ENCODE measurements at regions not wholly inside any gene's neighbourhood (a gene's known extent, or its start where the extent isn't known, plus 50 kb on each side); places are given as distances from the start of the nearest gene placed in this dataset.
"Not testable (repeated sequence)": the region's sequence is repeated elsewhere in the genome, so short reads cannot be mapped to it uniquely, and the experiment has no call there.

- DNase-seq (ENCODE audit: low spot score) = no peak
Observed at GRCh38 chr11:116343270-116343669, 429.5 kb downstream of the BUD13 start.

- no peak for DNase-seq (ENCODE audit: low spot score)
Observed at GRCh38 chr11:116342148-116342547, 430.6 kb downstream of the BUD13 start.

GRCh38 chr11:116339306-116340098 is 433.3 kb downstream of the BUD13 start:
- DNase-seq (ENCODE audit: low spot score) = no peak

DNA sequence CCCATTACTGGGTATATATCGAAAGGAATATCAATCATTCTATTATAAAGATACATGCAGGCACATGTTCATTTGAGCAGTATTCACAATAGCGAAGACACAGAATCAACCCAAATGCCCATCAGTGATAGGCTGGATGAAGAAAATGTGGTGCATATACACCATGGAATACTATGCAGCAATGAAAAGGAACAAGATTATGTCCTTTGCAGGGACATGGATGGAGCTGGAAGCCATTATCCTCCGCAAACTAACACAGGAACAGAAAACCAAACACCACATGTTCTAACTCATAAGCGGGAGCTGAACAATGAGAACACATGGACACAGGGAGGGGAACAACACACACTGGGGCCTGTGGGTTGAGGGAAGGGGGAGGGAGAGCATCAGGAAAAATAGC is 434.3 kb downstream of the BUD13 start:
- DNase-seq (ENCODE audit: low spot score) = not testable (repeated sequence)

DNA sequence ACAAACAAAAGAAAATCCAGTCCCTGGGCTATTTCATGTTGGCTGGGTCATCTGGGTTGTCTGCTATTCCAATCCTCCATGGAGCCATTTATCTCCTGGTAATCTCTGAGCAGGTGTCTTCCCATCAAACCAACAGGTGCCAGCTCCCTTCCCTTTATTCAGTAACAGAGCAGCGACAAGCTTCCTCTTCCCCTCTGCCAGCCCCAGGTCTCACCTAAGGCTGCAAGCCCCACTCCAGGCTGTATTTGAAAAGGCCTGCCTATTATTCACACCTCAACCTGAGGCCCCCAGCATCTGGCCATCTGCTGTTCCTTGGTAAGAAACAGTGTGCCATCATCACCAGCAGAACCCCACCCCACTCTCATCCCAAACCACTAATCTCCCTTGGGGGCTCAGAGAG is 436.2 kb downstream of the BUD13 start:
- DNase-seq (ENCODE audit: low spot score) = no peak

- no peak for DNase-seq (ENCODE audit: low spot score)
Observed at GRCh38 chr11:116335891-116336290, 436.9 kb downstream of the BUD13 start.

GRCh38 chr11:116335078-116335477 is 437.7 kb downstream of the BUD13 start:
- no peak for DNase-seq (ENCODE audit: low spot score)

GRCh38 chr11:116334596-116334995 is 438.2 kb downstream of the BUD13 start:
- no peak for DNase-seq (ENCODE audit: low spot score)

- DNase-seq (ENCODE audit: low spot score) = no peak
Observed at GRCh38 chr11:116333001-116333535, 439.7 kb downstream of the BUD13 start.

DNA sequence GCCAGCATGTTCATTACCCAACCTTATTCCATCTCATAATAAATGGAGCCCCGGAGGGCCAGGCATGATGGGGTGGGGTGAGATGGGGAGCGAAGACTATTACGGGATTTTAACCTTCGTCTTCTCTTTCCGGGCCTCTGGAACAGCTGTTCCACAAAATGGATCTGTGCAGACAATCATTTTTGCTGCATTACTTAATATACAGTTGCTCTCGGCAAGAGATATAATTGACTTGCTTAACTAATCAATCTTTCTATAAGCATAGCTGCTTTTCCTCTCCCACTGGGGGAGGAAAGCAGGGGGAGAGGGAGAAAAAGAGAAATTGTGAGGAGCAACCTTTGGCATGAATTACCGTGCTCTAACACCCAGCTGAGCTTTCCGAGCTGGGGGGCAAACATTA is 440.4 kb downstream of the BUD13 start:
- no peak for DNase-seq (ENCODE audit: low spot score)

GRCh38 chr11:116331381-116331780 is 441.4 kb downstream of the BUD13 start:
- DNase-seq (ENCODE audit: low spot score) = no peak

DNA sequence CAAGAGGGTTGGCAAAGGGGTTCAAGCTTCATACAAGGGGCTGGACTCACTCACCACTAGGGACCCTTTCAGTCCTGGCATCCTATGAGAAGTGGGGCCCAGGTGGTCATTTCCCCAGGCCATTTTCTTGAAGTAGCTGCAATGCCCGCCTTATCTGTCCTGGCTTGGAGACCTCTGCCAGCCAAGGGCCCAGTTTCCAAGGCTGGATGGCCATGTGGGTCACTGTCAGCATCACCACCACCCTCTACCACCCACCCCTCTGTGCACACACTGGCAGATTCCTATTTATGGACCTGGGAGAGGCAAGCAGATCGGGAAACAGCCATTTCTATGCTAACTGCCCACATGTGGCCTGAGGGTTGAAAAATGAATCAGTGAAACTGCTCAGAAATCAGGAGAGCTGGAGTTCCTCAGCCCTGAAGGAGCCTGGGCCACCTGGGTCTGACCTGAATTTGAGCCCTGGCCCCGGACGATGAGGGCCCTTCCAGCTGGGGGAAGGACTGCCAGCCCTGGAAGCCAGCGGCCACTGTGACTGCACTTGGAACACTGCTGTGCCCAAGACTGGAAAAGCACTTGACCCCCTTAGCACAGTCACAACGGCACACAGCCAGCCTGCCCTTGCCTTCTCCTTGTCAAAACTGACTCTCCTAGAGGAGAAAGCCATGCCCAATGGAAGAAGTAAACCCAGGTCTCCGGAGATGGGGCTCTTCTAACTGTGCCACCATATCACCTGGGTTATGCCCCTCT is 442.2 kb downstream of the BUD13 start:
- DNase-seq (ENCODE audit: low spot score) = no peak

- no peak for DNase-seq (ENCODE audit: low spot score)
Observed at GRCh38 chr11:116329354-116330090, 443.3 kb downstream of the BUD13 start.

GRCh38 chr11:116328851-116329250 is 443.9 kb downstream of the BUD13 start:
- no peak for DNase-seq (ENCODE audit: low spot score)

GRCh38 chr11:116328391-116328790 is 444.4 kb downstream of the BUD13 start:
- DNase-seq (ENCODE audit: low spot score) = no peak

- no peak for DNase-seq (ENCODE audit: low spot score)
Observed at GRCh38 chr11:116326146-116326545, 446.6 kb downstream of the BUD13 start.

- DNase-seq (ENCODE audit: low spot score) = no peak
Observed at GRCh38 chr11:116325247-116325646, 447.5 kb downstream of the BUD13 start.

GRCh38 chr11:116324077-116324476 is 448.7 kb downstream of the BUD13 start:
- not testable (repeated sequence) for DNase-seq (ENCODE audit: low spot score)

DNA sequence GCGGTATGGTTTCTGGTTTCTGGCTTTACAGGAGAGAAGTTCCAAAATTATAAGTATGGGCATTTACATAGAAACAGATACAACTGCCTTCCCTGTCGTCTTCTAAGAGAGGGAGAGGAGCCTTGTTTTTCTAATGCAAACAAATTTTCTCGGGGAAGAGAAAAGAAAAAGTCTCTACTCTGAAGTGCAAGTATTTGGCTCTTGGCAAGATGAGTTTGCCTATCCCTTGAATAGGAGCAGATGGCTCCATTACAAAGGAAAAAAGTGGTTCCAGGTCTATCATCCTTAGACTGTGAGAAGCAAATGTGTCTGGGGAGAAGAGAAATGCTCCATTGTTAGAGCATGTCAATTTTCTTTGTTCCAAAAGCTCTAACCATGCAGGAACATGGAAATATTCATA is 455.6 kb downstream of the BUD13 start:
- no peak for DNase-seq (ENCODE audit: low spot score)

DNA sequence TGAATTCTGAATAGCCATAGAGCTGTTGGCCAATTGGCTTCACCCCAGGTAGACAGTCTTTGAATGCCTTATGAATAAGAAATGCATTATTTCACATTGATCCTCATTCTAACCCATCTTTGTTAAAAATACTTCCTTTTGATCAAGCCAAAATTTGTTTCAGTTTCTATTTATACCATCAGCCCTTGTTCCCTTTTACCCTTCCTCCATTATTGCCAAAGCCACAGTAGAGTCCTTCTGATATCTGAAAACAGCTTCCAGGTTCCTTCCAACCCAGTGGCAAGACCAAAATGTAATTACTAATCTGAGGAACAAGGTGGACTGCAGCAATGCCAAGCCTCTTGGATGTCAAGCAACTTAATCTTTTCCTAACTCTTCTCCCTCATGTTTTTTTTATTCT is 458.8 kb downstream of the BUD13 start:
- no peak for DNase-seq (ENCODE audit: low spot score)

DNA sequence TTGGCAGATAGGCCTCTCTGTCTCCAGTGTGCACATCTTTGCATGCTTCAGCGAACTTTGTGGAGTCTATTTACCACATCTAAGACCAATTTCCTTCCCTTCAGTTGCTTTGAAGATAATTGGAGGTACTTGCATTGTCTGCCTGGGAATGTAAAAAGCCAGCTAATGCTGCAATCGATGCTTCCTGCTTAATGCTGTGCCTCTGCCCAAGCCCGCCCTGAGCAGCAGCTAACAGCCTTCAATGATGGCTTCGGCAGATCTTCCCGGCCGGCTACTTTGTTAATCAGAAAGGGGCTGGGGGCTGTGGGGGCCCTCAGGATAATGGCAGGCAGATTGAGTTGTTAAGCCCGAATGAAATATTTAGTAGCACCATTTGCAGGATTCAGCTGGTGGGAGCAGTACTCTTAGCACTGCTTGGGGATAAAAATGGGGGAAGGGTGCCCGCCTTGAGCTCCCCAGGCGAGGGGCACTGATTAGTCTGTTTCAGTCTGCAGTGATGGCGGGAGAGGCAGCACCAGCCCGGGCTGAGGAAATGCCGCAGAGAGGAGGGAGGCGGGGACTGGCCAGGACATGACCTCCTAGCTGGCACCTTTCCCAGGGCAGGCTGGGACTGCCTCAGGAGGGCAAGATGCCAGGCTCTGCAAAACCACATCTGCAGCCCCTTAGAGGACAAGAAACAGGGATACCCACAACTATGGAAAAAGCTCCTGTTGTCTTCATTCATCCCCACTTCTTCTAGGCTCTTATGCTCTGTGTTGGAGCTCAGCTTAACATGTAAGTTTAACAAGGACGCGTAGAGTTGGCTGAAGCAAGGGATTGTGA is 460.0 kb downstream of the BUD13 start:
- no peak for DNase-seq (ENCODE audit: low spot score)
